ENCODE measurements at regions not wholly inside any gene's neighbourhood (a gene's known extent, or its start where the extent isn't known, plus 50 kb on each side); places are given as distances from the start of the nearest gene placed in this dataset.

GRCh38 chr10:50936335-50936734 lies 50.9 kb upstream of the A1CF start:
- no peak for DNase-seq (ENCODE audit: low spot score)

- DNase-seq (ENCODE audit: low spot score) = peak; percentile 4
Observed at GRCh38 chr10:50937230-50937907, 51.9 kb upstream of the A1CF start.

GRCh38 chr10:50941629-50942028 lies 56.2 kb upstream of the A1CF start:
- DNase-seq (ENCODE audit: low spot score) = no peak

GRCh38 chr10:50946991-50947781 lies 61.8 kb upstream of the A1CF start:
- DNase-seq (ENCODE audit: low spot score) = no peak

GRCh38 chr10:50951365-50951764 lies 65.9 kb upstream of the A1CF start:
- DNase-seq (ENCODE audit: low spot score) = no peak

GRCh38 chr10:50961297-50961696 lies 75.9 kb upstream of the A1CF start:
- DNase-seq (ENCODE audit: low spot score) = no peak

- DNase-seq (ENCODE audit: low spot score) = no peak
Observed at GRCh38 chr10:50963063-50963462, 77.6 kb upstream of the A1CF start.

GRCh38 chr10:50968386-50969091 lies 83.1 kb upstream of the A1CF start:
- no peak for DNase-seq (ENCODE audit: low spot score)

- DNase-seq (ENCODE audit: low spot score) = no peak
Observed at GRCh38 chr10:50972591-50972990, 87.2 kb upstream of the A1CF start.

GRCh38 chr10:50981385-50981784 lies 92.9 kb upstream of the PRKG1 start:
- DNase-seq (ENCODE audit: low spot score) = no peak

GRCh38 chr10:50981904-50982303 lies 92.4 kb upstream of the PRKG1 start:
- DNase-seq (ENCODE audit: low spot score) = no peak

- DNase-seq (ENCODE audit: low spot score) = no peak
Observed at GRCh38 chr10:50982989-50983388, 91.3 kb upstream of the PRKG1 start.

GRCh38 chr10:50987934-50988333 lies 86.4 kb upstream of the PRKG1 start:
- no peak for DNase-seq (ENCODE audit: low spot score)

GRCh38 chr10:50988792-50989191 lies 85.5 kb upstream of the PRKG1 start:
- DNase-seq (ENCODE audit: low spot score) = no peak

GRCh38 chr10:50990568-50991455 lies 83.5 kb upstream of the PRKG1 start:
- DNase-seq (ENCODE audit: low spot score) = peak; percentile 14

GRCh38 chr10:50991456-50992355 lies 82.6 kb upstream of the PRKG1 start:
- peak; percentile 25 for DNase-seq (ENCODE audit: low spot score)

- DNase-seq (ENCODE audit: low spot score) = peak; percentile 13
Observed at GRCh38 chr10:50992356-50992901, 81.9 kb upstream of the PRKG1 start.

- no peak for DNase-seq (ENCODE audit: low spot score)
Observed at GRCh38 chr10:50992972-50993766, 81.1 kb upstream of the PRKG1 start.

- DNase-seq (ENCODE audit: low spot score) = peak; percentile 9
Observed at GRCh38 chr10:50993771-50994251, 80.5 kb upstream of the PRKG1 start.

- DNase-seq (ENCODE audit: low spot score) = no peak
Observed at GRCh38 chr10:50997461-50997860, 76.8 kb upstream of the PRKG1 start.

Measured in HuH-7.5 (cell line).